GM12872 (cell line): ENCODE measurements at regions not wholly inside any gene's neighbourhood (a gene's known extent, or its start where the extent isn't known, plus 50 kb on each side); places are given as distances from the start of the nearest gene placed in this dataset.

ENCODE experiments used
- TF ChIP-seq, protein P1 (sequence below): IDR thresholded peaks from 3 replicates; pipeline ENCODE4 v1.5.1; 2011; ENCODE audit warnings: low read depth, mild to moderate bottlenecking, low read length, moderate library complexity; ENCODE audit not compliant: insufficient read depth

GRCh38 chr6:139679516-139680179, 305.2 kb upstream of the CITED2 start:
- TF ChIP-seq, protein P1, sequence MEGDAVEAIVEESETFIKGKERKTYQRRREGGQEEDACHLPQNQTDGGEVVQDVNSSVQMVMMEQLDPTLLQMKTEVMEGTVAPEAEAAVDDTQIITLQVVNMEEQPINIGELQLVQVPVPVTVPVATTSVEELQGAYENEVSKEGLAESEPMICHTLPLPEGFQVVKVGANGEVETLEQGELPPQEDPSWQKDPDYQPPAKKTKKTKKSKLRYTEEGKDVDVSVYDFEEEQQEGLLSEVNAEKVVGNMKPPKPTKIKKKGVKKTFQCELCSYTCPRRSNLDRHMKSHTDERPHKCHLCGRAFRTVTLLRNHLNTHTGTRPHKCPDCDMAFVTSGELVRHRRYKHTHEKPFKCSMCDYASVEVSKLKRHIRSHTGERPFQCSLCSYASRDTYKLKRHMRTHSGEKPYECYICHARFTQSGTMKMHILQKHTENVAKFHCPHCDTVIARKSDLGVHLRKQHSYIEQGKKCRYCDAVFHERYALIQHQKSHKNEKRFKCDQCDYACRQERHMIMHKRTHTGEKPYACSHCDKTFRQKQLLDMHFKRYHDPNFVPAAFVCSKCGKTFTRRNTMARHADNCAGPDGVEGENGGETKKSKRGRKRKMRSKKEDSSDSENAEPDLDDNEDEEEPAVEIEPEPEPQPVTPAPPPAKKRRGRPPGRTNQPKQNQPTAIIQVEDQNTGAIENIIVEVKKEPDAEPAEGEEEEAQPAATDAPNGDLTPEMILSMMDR, result no peak

DNA sequence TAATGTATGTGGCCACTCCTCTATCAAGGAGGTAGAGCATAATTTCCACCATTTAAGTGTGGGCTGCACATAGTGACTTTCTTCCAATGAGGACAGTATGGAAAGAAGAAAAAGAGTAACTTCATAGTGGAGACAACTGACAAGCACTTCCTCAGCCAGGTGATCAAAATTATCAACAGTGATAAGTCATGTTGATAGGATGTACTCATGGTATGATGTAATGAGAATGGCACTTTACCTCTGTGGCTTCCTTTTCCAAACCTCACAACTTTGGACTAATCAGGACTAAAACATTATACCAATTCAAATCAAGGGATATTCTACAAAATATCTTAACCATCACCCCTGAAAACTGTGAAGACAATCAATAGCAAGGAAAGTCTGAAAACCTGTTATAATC, 302.3 kb upstream of the CITED2 start:
- TF ChIP-seq, protein P1, result no peak

- TF ChIP-seq, protein P1, result no peak
Measured at GRCh38 chr6:139666284-139666683, 291.8 kb upstream of the CITED2 start.

- TF ChIP-seq, protein P1, result no peak
Measured at GRCh38 chr6:139663996-139664395, 289.5 kb upstream of the CITED2 start.

- TF ChIP-seq, protein P1, result no peak
Measured at GRCh38 chr6:139659711-139660110, 285.3 kb upstream of the CITED2 start.

- TF ChIP-seq, protein P1, result no peak
Measured at GRCh38 chr6:139659196-139659595, 284.7 kb upstream of the CITED2 start.

GRCh38 chr6:139657119-139657518, 282.7 kb upstream of the CITED2 start:
- TF ChIP-seq, protein P1, result no peak
